ENCODE measurements at regions not wholly inside any gene's neighbourhood (a gene's known extent, or its start where the extent isn't known, plus 50 kb on each side); places are given as distances from the start of the nearest gene placed in this dataset.
A peak's percentile ranks its signal among the peaks of the same experiment; 100 is the strongest.

- no peak overlapping the region for H2AFZ ChIP-seq (ENCODE audit: low read depth, low read length)
- H3K4me1 ChIP-seq (ENCODE audit: low read length) = peaks cover 4% of the 10 kb centered on the region; the same call in 1 of the 2 replicates
- H3K36me3 ChIP-seq (replicated peaks; ENCODE audit: low read depth, low read length) = no peaks in the 10 kb centered on the region
- H3K9ac ChIP-seq (ENCODE audit: low read length) = no peak overlapping the region
- no peak overlapping the region for H3K4me2 ChIP-seq (ENCODE audit: low read length)
- H4K20me1 ChIP-seq (ENCODE audit: insufficient read depth, low read length) = no peaks in the 10 kb centered on the region
- no peak overlapping the region for H3K27ac ChIP-seq (ENCODE audit: low read length)
- H3K9me3 ChIP-seq (ENCODE audit: insufficient read depth, low read length) = no peaks in the 10 kb centered on the region
- H3K79me2 ChIP-seq (ENCODE audit: low read length) = no peaks in the 10 kb centered on the region
- H3K27me3 ChIP-seq (ENCODE audit: low read depth, low read length) = no peaks in the 10 kb centered on the region
- H3K4me3 ChIP-seq (ENCODE audit: low read length) = no peak overlapping the region
- TF ChIP-seq EZH2phosphoT487 (IDR thresholded peaks at IDR 0.05; ENCODE audit: low read depth) (no peak), CTCF (IDR thresholded peaks at IDR 0.05; ENCODE audit: low read depth, low read length) (no peak)
These were observed 441.1 kb upstream of the PCDH10 start for GRCh38 chr4:132707955-132708354.

- Histone ChIP-seq H4K20me1 (ENCODE audit: insufficient read depth, low read length) (no peaks in the 10 kb centered on the region), H3K4me3 (ENCODE audit: low read length) (no peak overlapping the region), H3K27me3 (ENCODE audit: low read depth, low read length) (no peaks in the 10 kb centered on the region), H3K9ac (ENCODE audit: low read length) (no peak overlapping the region), H3K36me3 (replicated peaks; ENCODE audit: low read depth, low read length) (no peaks in the 10 kb centered on the region), H3K4me1 (ENCODE audit: low read length) (peaks cover 4% of the 10 kb centered on the region; the same call in 1 of the 2 replicates), H2AFZ (ENCODE audit: low read depth, low read length) (0 out of 2 replicates have a peak overlapping the region, but pooled peaks have one; percentile 39), H3K4me2 (ENCODE audit: low read length) (no peak overlapping the region), H3K79me2 (ENCODE audit: low read length) (no peaks in the 10 kb centered on the region), H3K9me3 (ENCODE audit: insufficient read depth, low read length) (no peaks in the 10 kb centered on the region), H3K27ac (ENCODE audit: low read length) (no peak overlapping the region)
- TF ChIP-seq CTCF (IDR thresholded peaks at IDR 0.05; ENCODE audit: low read depth, low read length) = no peak
- no peak for TF ChIP-seq EZH2phosphoT487 (IDR thresholded peaks at IDR 0.05; ENCODE audit: low read depth)
These were observed 440.0 kb upstream of the PCDH10 start for GRCh38 chr4:132709056-132709455.

- Histone ChIP-seq H4K20me1 (ENCODE audit: insufficient read depth, low read length) (no peaks in the 10 kb centered on the region), H3K27me3 (ENCODE audit: low read depth, low read length) (no peaks in the 10 kb centered on the region), H3K9ac (ENCODE audit: low read length) (no peak overlapping the region), H3K4me2 (ENCODE audit: low read length) (no peak overlapping the region), H3K9me3 (ENCODE audit: insufficient read depth, low read length) (no peaks in the 10 kb centered on the region), H3K36me3 (replicated peaks; ENCODE audit: low read depth, low read length) (no peaks in the 10 kb centered on the region), H3K79me2 (ENCODE audit: low read length) (no peaks in the 10 kb centered on the region), H2AFZ (ENCODE audit: low read depth, low read length) (no peak overlapping the region), H3K4me1 (ENCODE audit: low read length) (no peaks in the 10 kb centered on the region), H3K4me3 (ENCODE audit: low read length) (no peak overlapping the region), H3K27ac (ENCODE audit: low read length) (no peak overlapping the region)
- no peak for TF ChIP-seq EZH2phosphoT487 (IDR thresholded peaks at IDR 0.05; ENCODE audit: low read depth)
- TF ChIP-seq CTCF (IDR thresholded peaks at IDR 0.05; ENCODE audit: low read depth, low read length) = no peak
These were observed 438.1 kb upstream of the PCDH10 start for GRCh38 chr4:132710971-132711370.

GRCh38 chr4:132737344-132737743 lies 411.8 kb upstream of the PCDH10 start:
- Histone ChIP-seq H4K20me1 (ENCODE audit: insufficient read depth, low read length) (no peaks in the 10 kb centered on the region), H3K4me3 (ENCODE audit: low read length) (no peak overlapping the region), H3K27me3 (ENCODE audit: low read depth, low read length) (no peaks in the 10 kb centered on the region), H3K9me3 (ENCODE audit: insufficient read depth, low read length) (0 out of 2 replicates have a peak, but pooled peaks cover 2% of the 10 kb centered on the region), H3K9ac (ENCODE audit: low read length) (no peak overlapping the region), H2AFZ (ENCODE audit: low read depth, low read length) (no peak overlapping the region), H3K4me2 (ENCODE audit: low read length) (no peak overlapping the region), H3K4me1 (ENCODE audit: low read length) (no peaks in the 10 kb centered on the region), H3K36me3 (replicated peaks; ENCODE audit: low read depth, low read length) (no peaks in the 10 kb centered on the region), H3K79me2 (ENCODE audit: low read length) (no peaks in the 10 kb centered on the region), H3K27ac (ENCODE audit: low read length) (no peak overlapping the region)
- TF ChIP-seq EZH2phosphoT487 (IDR thresholded peaks at IDR 0.05; ENCODE audit: low read depth) (no peak), CTCF (IDR thresholded peaks at IDR 0.05; ENCODE audit: low read depth, low read length) (no peak)

All from OCI-LY3 (cell line).